DMS 273 treated with DMSO at 0.1 percent for 48 hours (cell line): ENCODE measurements at regions not wholly inside any gene's neighbourhood (a gene's known extent, or its start where the extent isn't known, plus 50 kb on each side); places are given as distances from the start of the nearest gene placed in this dataset.

ENCODE experiments used
- DNase-seq: peaks from one replicate; lab custom pipeline; 2025; lab: John Stamatoyannopoulos, UW

DNA sequence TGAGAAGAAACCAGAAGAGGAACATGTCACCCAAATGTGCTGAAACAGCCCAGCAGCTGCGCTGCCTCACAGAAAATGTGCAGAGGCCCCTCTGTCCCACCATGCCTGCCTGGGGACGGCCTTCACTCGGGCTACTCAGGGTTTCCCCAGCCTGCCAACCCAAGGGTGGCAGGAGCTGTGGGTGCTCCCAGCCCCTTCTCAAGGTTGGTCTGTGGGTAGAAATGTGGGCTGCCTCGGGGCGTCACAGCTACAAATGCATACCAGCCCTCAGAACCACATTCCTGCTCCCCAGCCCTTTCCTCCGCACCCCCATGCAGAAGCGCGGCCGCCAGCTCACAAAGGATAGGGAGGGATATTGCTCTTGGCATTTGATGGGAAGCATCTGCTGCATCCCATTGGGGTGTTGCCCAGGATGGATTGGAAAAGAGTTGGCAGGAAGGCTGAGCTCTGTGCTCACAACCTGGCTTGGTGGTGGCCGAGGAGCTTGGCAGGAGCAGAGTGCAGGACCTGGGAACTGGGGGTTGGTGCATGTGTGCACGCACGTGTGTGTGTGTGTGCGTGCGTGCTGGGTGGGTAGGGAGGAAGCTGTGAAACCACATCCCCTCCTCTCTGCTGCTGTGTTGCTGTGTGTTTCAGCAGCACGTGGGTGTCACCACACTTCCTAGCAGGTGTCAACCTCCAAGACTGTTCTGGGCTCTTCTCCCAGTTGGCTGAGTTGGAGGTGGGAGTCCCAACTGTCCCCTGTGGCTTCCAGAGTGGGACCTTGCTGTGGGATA lies 304.4 kb downstream of the SEC14L1 start:
- DNase-seq, result peak; percentile 64

- DNase-seq, result no peak
Measured at GRCh38 chr17:77445760-77446532, 305.2 kb downstream of the SEC14L1 start.

- no peak for DNase-seq
Measured at GRCh38 chr17:77446940-77447634, 306.3 kb downstream of the SEC14L1 start.

DNA sequence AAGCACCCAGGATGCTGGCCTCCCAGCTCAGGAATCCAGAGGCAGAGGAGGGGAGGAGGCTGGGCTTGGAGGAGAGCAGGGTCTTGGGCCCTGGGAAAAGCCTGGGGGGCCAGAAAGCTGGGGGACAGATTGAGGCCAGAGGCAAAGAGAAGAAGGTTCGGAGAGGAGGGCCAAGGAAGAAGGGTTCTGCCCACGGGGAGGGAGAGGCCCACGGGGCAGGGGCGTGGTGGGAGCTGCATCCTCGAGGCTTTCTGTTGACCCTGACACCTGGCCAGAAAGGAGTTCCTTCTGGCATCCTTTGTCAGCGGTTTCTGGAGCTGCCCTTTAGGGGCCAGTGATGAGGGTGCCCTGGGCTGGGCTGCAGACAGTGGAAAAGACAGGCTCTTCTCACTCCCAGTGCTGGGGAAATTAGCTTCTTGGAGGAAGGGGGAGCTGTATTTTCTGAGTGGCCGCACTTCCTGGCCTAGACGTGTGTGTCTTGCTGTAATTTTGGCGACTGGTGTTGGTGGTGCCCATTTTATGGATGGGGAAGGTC lies 308.7 kb downstream of the SEC14L1 start:
- DNase-seq, result no peak

DNA sequence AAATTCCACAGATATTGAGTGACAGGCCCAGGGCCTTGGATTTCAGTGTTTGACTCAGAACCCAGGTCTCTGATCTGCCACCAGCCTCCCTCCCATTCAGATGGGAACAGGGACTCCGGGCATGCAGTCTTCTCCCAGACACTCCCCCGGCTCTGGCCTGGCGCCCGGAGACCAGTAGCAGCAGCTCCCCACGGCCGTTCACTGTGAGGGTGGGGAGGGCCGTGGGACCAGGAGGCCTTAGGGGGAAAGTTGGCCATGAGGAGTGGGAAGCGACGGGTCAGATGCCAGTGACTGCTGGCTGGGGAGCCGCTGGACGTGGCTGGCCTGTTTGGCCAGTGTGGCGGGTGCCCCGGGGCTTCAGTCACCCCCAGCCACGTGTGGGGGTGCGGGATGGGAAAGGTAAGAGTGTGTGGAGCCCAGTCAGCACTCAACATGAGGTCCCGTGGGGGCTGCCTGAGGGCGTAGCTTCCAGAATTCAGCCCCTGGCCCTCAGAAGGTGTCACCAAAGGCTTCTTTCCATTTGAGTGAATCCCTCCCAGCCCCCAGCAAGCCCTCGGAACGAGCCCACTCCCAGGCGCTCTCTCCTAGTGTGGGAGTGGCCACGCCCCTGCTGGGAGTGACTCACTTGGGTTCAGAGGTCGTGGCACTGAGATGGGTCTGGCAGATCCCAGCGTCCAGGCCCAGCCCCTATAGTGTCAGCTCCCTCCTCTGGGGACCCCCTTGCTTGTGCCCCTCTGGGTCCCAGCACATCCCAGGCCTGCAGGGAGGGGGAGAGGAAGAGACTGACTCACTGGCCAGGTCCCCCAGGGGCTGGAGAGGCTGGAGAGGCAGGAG lies 309.4 kb downstream of the SEC14L1 start:
- DNase-seq, result no peak

DNA sequence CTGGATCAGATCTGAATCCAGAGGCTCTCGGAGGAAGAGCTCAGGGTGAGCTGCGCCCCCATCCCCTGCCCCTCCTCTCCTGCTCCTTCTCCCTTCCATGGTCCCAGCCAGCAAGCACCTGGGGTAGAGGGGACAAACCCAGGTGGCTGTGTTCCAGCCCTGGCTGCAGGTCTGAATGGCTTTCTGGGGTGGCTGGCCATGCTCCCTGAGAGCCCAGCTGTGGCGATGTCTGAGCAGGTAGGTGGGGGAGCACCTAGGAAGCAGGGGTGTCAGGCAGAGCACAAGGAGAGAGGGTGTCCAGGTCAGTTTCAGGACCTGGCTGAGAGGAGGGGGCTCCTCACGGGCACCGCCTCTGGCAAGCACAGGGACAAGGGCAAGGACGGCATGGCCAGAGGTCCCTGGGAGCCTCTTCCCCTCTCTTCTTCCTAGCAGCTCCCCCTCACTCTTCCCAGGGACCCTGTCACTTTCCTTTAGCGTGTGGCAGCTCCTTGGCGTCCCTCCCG lies 310.0 kb downstream of the SEC14L1 start:
- no peak for DNase-seq

GRCh38 chr17:77451245-77451893 lies 310.6 kb downstream of the SEC14L1 start:
- no peak for DNase-seq

DNA sequence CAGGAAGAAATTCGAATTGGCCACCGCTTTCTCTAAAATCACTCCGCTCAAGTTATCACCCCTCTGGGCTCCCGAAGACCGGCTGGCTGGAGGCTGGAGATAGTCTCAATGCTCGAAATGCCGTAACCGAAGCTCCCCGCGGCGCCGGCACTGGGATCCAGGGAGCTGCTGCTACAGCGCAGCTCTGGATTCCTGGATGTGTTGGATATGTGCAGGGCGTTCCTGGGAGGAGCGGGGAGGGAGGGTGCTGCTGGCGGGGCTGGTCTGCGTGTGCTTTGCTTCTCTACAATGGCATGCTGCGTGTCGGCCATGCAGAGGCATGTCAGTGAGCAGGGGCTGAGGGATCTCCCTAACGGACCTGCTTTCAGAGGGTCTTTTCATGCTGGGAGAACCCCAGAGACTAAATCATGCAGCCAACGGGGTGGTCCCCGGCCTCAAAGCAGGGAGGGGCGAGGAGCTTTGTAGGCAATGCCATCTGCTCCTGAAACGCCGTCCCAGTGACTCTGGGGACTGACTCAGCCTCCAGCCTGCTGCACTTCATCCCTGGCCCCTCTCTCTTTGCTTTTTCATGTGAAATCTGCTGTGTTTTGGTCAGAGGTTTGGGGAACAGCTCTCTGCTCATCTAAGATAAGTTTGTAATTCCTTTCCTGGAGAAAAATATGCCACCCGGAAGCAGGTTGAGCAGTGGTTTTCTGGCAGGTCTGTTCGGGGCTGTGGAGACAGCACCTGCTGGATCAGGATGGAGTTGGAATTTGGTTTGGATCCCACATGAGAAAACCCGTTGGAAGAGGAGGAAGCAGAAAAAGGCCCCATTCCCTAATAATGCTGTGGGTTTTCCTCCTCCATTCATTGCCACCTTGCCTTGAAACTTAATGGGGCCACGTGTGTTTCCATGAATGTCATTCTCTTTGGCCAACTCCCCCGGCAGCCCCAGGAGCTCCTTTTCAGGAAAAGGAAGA lies 311.4 kb downstream of the SEC14L1 start:
- DNase-seq, result peak; percentile 44

DNA sequence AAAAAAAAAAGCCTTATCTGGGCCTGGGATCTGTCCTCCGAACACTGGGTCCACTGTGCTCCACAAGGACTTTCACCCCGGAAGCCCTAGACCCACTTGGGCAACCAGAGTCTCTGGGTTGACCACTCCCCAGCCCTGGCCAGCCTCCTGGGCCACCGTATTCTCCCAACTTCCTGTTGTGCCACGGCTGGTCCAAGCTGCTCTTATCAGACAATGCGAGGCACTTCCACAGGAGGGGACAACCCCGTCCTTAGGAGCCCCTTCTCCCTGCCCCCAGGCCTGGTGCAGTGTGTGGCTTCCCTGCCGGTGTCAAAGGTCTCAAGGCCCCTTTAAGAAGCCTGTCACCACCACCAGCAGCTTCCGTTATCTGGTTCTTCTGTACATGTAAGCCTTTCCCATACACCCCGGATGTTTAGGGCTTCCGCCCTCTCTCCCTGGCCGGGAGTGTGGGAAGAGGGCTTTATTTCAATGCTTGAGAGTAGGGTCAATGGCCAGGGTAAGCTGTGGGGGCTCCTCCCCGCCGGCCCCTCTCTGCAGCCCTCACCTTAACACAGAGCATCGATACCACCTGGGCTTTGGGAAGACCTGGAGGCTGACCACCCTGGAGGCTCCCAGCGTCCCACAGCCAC lies 313.0 kb downstream of the SEC14L1 start:
- DNase-seq, result no peak

DNA sequence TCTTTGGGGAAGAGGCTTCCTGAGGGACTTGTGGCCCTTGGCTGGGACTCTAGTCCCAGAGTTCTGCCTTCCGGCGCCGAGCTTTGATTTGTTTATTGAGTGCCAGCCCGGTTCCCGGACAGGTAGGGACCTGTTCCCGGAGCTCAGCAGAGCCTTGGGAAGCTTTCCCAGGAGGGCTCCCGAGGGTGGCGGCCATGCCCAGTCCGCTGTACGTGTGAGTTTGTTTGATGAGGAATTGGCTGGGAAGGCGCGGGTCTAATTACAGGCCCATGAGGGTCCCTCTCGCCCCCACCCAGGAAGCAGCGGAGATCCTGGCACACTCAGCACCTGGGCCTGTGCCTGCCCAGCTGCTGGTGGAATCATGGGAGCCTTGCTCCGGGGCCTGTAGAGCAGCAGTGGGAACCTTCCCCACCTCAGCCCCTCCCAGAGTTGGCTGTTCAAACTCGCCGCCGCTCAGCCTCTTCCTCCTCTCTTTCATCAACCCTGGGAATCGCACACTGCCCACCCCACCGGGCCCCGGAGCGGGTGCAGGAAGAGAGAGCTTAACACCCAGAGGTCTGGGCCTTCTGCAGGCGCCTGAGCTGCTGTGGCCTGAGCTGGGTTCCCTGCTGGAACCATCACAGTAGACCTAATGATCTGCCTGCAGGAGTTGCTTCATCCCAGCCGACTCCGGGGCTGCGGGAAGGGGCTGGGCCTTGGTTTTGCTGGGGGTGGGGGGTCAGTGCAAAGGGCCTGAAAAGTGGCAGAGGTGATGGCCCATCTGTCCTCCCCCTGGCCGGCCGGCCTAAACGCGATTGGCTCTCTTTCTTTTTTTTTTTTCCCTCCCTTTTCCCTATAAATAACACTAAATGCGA lies 313.7 kb downstream of the SEC14L1 start:
- DNase-seq, result no peak

GRCh38 chr17:77455111-77455890 lies 314.5 kb downstream of the SEC14L1 start:
- DNase-seq, result no peak

DNA sequence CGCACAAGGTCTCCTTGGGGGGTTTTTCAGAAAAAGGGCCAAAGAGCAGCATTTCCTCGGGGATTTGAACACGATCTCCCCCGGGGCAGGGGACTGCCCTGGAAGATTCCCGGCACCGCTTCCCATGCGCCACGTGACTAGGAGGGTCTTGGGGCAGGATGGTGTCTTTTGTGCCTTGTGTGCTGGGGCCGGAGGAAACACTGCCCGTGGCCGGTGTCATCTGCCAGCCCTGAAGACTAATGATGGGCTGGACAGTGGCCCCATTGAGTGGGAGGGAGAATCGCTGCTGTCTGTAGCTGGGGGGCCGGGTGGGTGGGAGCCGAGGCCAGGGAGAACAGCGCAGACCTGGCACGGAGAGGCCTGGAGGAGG lies 315.1 kb downstream of the SEC14L1 start:
- no peak for DNase-seq

GRCh38 chr17:77456271-77456950 lies 315.6 kb downstream of the SEC14L1 start:
- DNase-seq, result no peak

DNA sequence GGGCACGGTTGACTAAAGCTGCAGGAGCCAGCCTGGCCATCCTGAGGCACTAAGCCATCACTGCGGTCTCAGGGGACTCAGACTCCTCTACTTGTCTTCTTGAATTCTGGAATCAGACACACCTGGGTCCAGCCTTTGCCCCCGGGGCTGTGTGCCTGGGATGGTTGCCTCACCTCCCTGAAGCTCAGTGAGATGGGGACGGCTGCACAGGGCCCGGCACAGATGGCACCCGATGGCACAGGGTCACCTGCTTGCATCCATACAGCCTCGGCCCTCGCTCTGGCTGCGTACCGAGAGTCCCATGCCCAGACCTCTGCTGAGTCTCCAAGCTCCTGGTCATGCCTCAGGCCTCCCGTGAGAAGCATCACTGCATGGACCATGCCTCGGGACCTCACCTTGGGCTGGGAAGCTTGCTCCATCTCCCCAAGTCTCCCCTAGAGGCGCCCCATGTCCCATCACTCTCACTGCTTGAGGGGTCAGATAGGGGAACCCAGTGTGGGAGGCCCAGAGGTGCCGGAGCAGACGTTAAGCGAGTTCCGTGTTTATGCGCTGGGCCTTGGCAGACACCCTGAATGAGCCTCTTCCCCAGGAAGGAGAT lies 316.3 kb downstream of the SEC14L1 start:
- no peak for DNase-seq

GRCh38 chr17:77457572-77458201 lies 316.9 kb downstream of the SEC14L1 start:
- no peak for DNase-seq
